ENCODE measurements at regions not wholly inside any gene's neighbourhood (a gene's known extent, or its start where the extent isn't known, plus 50 kb on each side); places are given as distances from the start of the nearest gene placed in this dataset.

DNA sequence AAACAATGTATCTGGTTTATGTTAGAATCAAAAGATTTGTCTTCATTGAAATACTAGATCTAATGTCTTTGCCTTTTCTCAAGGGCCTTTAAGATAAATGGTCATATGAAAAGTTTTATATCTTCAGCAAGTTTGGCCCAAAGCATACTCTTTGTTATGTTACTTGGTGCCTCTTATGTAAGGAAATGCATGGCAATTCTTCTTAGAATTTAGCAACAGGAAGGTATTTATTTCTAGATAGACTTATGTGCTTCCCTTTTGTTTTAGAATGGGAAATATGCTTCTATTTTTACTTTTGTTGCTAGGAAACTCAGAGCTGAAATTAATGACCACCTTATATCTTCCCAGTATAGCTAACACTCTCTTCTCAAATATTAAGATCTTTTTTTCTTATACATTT lies 117.4 kb upstream of the DLX2 start:
- TF ChIP-seq, protein P1, sequence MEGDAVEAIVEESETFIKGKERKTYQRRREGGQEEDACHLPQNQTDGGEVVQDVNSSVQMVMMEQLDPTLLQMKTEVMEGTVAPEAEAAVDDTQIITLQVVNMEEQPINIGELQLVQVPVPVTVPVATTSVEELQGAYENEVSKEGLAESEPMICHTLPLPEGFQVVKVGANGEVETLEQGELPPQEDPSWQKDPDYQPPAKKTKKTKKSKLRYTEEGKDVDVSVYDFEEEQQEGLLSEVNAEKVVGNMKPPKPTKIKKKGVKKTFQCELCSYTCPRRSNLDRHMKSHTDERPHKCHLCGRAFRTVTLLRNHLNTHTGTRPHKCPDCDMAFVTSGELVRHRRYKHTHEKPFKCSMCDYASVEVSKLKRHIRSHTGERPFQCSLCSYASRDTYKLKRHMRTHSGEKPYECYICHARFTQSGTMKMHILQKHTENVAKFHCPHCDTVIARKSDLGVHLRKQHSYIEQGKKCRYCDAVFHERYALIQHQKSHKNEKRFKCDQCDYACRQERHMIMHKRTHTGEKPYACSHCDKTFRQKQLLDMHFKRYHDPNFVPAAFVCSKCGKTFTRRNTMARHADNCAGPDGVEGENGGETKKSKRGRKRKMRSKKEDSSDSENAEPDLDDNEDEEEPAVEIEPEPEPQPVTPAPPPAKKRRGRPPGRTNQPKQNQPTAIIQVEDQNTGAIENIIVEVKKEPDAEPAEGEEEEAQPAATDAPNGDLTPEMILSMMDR (IDR thresholded peaks at IDR 0.05) = no peak
- TF ChIP-seq JUND (IDR thresholded peaks at IDR 0.05) (no peak), TAF1 (IDR thresholded peaks at IDR 0.05; ENCODE audit: borderline replicate concordance, low read depth, low read length) (no peak), SIN3A (IDR thresholded peaks at IDR 0.05; ENCODE audit: borderline replicate concordance, low read depth, low read length) (no peak), RFX5 (IDR thresholded peaks at IDR 0.05; ENCODE audit: low read length) (no peak), SMC3 (IDR thresholded peaks at IDR 0.05; ENCODE audit: low read depth, low read length) (no peak), EZH2phosphoT487 (IDR thresholded peaks at IDR 0.05; ENCODE audit: borderline replicate concordance, low read depth) (no peak), GATA2 (CRISPR knock-in tag; IDR thresholded peaks at IDR 0.05) (no peak)
